ENCODE measurements at regions not wholly inside any gene's neighbourhood (a gene's known extent, or its start where the extent isn't known, plus 50 kb on each side); places are given as distances from the start of the nearest gene placed in this dataset.
"Not testable (repeated sequence)": the region's sequence is repeated elsewhere in the genome, so short reads cannot be mapped to it uniquely, and the experiment has no call there.

GRCh38 chrX:79026742-79027141 lies 81.6 kb downstream of the P2RY10 start:
- DNase-seq (ENCODE audit: low spot score): not testable (repeated sequence)

DNA sequence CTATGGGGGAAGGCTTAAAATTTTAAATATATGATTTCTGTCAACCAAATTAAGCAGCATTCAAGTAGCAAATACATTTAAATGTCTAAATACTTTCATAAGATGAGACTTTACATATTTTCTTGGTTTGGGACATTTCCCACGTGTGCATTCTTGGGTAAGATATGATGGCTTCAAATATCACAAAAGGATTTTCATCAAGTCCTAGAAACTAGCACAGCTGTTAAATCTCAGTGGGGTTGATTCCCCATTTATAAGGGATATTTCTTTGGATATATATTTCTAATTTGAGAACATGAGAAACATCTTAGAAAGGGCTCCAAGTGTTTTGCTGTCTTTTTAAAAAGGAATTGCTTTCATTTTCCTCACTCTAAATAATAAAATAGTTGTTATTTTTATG lies 90.2 kb downstream of the P2RY10 start:
- DNase-seq (ENCODE audit: low spot score): no peak

GRCh38 chrX:79036157-79036880 lies 91.1 kb downstream of the P2RY10 start:
- no peak for DNase-seq (ENCODE audit: low spot score)

DNA sequence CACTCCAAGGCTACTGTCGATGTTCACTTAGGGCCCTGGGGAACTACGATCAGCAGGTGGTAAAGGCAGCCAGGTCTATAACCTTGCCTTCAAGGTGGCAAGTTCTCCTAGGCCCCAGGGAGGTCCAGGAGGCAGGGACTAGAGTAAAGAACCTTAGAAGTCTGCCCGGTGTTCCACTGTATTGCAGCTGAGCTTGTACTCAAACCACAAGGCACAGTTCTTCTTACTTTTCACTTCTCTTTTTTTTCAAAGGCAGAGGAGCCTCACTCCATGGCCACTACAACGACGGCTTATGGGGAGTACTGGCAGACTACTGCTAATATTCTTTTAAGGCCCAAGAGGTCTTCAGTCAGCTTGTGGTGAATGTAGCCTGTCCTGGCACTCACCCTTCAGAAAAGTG lies 78.8 kb upstream of the GPR174 start:
- DNase-seq (ENCODE audit: low spot score): no peak

DNA sequence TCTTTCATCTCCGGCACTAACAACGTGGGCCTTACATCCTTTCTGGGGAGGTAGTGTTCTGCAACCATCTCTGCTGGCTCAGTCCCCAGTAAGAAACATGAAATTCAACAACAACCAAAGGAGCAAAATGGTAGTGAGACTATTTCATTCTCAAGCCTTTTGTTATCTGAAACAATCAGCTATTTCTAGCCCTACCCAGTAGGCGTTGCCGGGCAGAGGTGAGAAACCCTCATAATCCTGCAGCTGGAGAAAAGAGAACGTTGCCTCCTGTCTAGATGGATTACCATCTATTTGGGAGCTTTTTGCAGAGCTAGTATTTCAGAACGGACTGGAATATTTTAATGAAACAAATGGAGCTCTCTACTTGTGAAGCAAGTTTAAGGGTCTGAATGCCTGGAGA lies 66.4 kb upstream of the GPR174 start:
- no peak for DNase-seq (ENCODE audit: low spot score)

- DNase-seq (ENCODE audit: low spot score): no peak
Observed at GRCh38 chrX:79079477-79079876, 65.0 kb upstream of the GPR174 start.

GRCh38 chrX:79080141-79080540 lies 64.3 kb upstream of the GPR174 start:
- DNase-seq (ENCODE audit: low spot score): no peak

DNA sequence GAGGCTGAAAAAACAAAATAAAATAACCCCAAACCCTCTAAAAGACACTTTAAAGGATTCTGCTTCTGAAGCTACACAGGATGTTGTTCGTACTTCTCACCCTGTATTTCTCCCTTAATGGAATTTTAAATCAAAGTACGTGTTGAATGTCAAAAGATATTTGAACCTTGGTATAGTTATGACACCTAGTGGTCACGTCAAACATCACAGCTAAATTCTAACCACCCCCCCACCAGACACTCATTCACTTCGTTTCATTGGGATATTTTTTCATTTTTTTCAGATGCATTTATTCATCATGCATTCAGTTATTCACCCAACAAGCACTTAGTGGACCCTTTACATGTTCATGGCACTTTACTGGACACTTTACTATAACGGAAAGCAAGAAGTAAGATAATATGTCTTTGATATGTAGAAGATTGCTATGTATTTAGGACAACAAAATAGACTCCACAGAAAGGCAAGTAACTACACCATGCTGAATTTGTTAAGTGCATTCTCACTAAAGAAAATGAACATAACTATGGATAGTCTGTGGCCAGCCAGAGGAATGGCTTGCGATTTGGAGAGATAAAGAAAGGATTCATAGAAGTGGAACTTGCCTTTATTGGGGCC lies 62.5 kb upstream of the GPR174 start:
- DNase-seq (ENCODE audit: low spot score): peak; percentile 66

DNA sequence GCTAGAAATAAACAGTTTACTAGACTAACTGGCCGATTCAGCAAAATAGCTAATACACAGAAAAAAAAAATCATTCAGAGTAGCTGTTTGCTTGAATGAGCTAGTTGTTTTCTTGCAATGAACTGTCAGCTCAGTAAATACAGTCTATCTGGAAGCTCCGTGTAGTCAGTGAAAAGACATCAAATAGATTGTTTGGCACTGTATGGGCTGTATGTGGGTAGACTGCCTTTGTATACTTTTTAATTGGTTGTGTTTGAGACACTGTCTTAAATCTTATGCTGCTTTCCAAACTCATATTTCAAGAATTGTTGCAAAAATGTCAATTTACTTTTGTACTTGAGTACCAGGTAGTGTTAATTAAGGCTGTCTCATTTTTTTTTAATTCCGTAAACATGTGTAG lies 61.6 kb upstream of the GPR174 start:
- no peak for DNase-seq (ENCODE audit: low spot score)

DNA sequence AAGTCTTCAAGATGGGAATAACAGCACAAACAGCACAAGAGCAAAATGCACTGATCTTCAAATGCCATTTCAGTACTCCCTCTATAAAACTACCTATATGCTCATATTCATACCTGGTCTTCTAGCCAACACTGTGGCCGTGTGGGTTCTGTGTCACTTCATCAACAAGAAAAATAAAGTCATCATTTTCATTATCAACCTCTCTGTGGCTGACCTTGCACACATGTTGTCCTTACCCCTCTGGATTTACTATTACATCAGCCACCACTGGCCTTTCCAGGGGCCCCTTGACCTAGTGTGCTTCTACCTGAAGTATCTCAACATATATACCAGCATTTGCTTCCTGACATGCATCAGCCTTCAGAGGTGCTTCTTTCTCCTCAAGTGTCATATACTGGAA lies 59.6 kb upstream of the GPR174 start:
- DNase-seq (ENCODE audit: low spot score): no peak

DNA sequence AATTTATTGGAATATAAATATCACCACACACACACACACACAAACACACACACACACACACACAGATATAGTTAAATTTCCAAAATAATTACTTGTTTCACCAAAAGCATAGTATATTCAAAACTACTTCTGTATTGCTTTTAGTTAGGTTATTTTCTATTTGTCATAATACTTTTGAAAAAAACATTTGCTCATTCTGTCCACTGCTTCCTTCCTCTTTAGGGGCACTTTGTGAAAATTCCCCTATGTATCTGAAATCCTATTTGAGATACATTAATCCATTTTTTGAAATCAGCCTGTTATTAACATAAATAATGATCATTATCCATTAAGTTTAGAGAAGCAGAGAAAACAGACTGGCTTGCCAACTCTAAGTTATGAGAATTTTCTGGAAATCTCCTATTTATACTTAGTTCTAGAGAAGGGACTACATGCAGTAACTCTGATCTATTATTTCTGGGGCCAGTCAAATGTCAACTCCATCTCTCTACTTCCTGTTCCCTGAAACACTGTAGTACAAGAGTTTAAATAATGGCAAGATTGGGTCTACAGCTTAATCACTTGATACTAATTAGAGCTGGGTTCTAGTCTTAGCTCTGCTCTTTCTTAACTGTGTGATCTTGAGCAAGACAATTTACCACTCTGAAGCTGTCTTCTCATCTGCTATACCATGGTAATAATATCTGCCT lies 54.4 kb upstream of the GPR174 start:
- DNase-seq (ENCODE audit: low spot score): no peak

DNA sequence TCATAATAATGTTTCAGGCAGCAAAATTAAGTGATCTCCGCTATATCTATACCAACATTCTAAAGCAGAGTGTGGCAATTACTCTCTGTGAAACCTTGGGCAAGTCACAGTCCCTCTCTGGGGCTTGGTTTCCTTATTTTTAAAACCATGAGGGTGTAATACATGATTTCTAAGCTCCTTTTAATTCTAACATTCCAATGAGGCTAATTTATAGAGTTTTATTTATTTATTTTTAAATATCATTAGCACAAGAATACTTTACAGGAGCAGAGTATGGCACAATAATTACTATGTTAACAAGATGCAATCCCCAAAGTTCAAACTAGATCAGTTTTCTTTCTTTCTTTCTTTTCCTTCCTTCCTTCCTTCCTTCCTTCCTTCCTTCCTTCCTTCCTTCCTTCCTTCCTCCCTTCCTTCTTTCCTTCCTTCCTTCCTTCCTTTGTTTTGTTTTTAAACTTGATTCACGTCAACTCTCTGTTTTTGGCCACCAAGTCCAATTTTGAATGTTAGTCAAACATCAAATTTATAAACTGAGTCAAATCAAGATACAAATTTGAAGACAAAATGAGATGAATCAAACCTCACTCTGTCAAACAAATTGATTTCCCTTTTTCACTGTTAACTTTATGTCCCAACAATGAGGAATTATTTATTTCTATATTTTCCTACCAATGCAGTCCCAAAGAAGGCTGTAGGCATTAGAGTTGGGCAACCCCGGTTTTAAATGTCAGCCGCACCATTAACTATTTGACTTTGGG lies 50.2 kb upstream of the GPR174 start:
- DNase-seq (ENCODE audit: low spot score): no peak

All from HT-29 (cell line).